OCI-LY7 (cell line): ENCODE measurements at regions not wholly inside any gene's neighbourhood (a gene's known extent, or its start where the extent isn't known, plus 50 kb on each side); places are given as distances from the start of the nearest gene placed in this dataset.

ENCODE experiments used
- EZH2phosphoT487 ChIP-seq: fragments of 200-600 bp; sonication (generic); IDR thresholded peaks from 2 replicates; pipeline ENCODE4 v1.6.1; 2018; ENCODE audit warnings: low read depth, borderline replicate concordance, mild to moderate bottlenecking, mixed run types, antibody characterized with exemption, low read length, moderate library complexity, mixed read lengths
- TF ChIP-seq, protein P1 (sequence below): fragments of 200-600 bp; sonication (generic); conservative IDR thresholded peaks from 2 replicates; pipeline ENCODE4 v1.5.1; 2014; ENCODE audit warnings: mild to moderate bottlenecking, antibody characterized with exemption, low read length, moderate library complexity, mixed read lengths

DNA sequence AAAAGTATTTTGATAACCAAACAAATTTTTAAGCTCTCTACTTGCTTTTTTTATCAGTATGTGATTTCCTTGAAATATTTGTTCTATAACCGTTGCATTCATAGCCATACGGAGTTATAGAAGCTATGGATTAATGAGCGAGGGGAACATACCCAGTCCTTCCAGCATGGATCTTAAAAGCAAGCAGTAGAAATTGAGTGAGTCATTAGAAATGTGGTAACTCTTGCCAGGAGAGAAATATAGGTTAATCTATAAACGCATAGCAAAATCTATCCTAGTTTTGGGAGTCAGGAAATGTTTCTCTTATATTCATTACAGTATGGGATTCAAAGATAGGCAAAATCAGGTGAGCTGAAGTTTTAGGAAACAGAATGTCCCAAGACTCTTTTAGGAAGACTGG lies 507.4 kb downstream of the DACH1 start:
- TF ChIP-seq, protein P1, sequence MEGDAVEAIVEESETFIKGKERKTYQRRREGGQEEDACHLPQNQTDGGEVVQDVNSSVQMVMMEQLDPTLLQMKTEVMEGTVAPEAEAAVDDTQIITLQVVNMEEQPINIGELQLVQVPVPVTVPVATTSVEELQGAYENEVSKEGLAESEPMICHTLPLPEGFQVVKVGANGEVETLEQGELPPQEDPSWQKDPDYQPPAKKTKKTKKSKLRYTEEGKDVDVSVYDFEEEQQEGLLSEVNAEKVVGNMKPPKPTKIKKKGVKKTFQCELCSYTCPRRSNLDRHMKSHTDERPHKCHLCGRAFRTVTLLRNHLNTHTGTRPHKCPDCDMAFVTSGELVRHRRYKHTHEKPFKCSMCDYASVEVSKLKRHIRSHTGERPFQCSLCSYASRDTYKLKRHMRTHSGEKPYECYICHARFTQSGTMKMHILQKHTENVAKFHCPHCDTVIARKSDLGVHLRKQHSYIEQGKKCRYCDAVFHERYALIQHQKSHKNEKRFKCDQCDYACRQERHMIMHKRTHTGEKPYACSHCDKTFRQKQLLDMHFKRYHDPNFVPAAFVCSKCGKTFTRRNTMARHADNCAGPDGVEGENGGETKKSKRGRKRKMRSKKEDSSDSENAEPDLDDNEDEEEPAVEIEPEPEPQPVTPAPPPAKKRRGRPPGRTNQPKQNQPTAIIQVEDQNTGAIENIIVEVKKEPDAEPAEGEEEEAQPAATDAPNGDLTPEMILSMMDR = no peak
- TF ChIP-seq EZH2phosphoT487 = no peak
